ENCODE measurements at regions not wholly inside any gene's neighbourhood (a gene's known extent, or its start where the extent isn't known, plus 50 kb on each side); places are given as distances from the start of the nearest gene placed in this dataset.

DNA sequence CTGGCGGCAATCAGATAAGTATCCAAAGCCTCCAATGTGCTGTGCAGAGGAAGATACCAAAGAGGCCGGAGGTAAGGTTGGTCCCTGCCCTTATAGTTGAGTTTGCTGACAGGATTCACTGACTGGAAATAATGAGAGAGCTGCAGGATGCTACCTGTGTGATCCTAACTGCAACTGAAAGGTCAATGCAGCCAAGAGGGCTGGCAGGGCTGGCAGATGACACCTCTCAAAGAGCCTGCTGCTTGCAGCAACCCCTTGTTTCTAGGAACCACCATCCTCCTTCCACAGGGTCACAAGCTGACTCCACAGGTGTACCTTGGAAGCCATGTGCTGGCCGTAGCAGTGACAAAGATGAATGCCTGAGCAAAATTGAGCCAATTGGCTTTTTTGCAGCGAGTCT is 348.1 kb downstream of the DDX10 start:
- Histone ChIP-seq H3K27me3 (ENCODE audit: control insufficient read depth, insufficient read depth, low read length) (no peaks in the 10 kb centered on the region), H3K27ac (ENCODE audit: low read length) (no peak overlapping the region), H3K36me3 (ENCODE audit: control insufficient read depth, insufficient read depth, low read length) (no peaks in the 10 kb centered on the region), H3K4me1 (ENCODE audit: control insufficient read depth, insufficient read depth, low read length) (no peaks in the 10 kb centered on the region), H3K4me3 (ENCODE audit: low read length) (no peak overlapping the region), H3K9me3 (ENCODE audit: control insufficient read depth, insufficient read depth, low read length) (no peaks in the 10 kb centered on the region)
- 93% methylated on average over 4 of the region's 4 CpGs for WGBS (ENCODE audit: insufficient coverage)
- DNase-seq = no peak
- intact Hi-C loops (cut with micrococcal nuclease) = no loop called here
- Mint-ChIP-seq H3K9me3 (peaks cover 0 to 2% of the 10 kb centered on the region in 2 donors), H3K27ac (no peak overlapping the region), H3K36me3 (no peaks in the 10 kb centered on the region), H3K4me1 (peaks cover 0 to 3% of the 10 kb centered on the region in 2 donors), H3K4me3 (no peak overlapping the region), H3K27me3 (ENCODE audit: low read depth in 2 of 2) (peaks cover 0 to 5% of the 10 kb centered on the region in 2 donors)
- no peak for ATAC-seq
- TF ChIP-seq, protein P1, sequence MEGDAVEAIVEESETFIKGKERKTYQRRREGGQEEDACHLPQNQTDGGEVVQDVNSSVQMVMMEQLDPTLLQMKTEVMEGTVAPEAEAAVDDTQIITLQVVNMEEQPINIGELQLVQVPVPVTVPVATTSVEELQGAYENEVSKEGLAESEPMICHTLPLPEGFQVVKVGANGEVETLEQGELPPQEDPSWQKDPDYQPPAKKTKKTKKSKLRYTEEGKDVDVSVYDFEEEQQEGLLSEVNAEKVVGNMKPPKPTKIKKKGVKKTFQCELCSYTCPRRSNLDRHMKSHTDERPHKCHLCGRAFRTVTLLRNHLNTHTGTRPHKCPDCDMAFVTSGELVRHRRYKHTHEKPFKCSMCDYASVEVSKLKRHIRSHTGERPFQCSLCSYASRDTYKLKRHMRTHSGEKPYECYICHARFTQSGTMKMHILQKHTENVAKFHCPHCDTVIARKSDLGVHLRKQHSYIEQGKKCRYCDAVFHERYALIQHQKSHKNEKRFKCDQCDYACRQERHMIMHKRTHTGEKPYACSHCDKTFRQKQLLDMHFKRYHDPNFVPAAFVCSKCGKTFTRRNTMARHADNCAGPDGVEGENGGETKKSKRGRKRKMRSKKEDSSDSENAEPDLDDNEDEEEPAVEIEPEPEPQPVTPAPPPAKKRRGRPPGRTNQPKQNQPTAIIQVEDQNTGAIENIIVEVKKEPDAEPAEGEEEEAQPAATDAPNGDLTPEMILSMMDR (IDR thresholded peaks at IDR 0.05) = no peak

DNA sequence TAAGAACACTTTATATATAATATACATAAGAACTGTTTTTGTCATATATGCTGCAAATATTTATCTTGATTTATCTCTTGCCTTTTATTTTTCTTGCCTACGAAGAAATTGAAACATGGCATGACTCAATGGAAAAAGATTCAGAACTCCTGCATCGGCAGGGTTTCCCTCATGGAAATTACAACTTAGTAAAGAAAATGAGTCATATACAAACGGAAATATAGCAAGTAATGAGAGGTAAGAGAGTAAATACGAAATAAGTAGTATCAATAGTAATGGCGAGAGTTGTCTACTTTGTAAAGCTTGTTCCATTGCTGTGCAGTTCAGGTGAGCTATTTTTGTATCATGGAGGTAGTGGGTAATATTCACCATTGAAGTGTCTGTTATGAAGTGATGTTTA is 350.4 kb downstream of the DDX10 start:
- WGBS (ENCODE audit: insufficient coverage) = 84% methylated on average over 5 of the region's 5 CpGs
- intact Hi-C loops (cut with micrococcal nuclease) = no loop called here

GRCh38 chr11:109016724-109017123 is 351.9 kb downstream of the DDX10 start:
- H3K27me3 ChIP-seq (ENCODE audit: control insufficient read depth, insufficient read depth, low read length) = no peaks in the 10 kb centered on the region

More for the DNA sequence above, 350.4 kb downstream of the DDX10 start:
- no peaks in the 10 kb centered on the region for H3K9me3 ChIP-seq (ENCODE audit: control insufficient read depth, insufficient read depth, low read length)
- peaks cover 8% of the 10 kb centered on the region for H3K4me1 ChIP-seq (ENCODE audit: control insufficient read depth, insufficient read depth, low read length)
- no peaks in the 10 kb centered on the region for H3K27me3 ChIP-seq (ENCODE audit: control insufficient read depth, insufficient read depth, low read length)
- no peak overlapping the region for H3K4me3 ChIP-seq (ENCODE audit: low read length)
- TF ChIP-seq, protein P1 (IDR thresholded peaks at IDR 0.05) = no peak
- ATAC-seq (no peak), DNase-seq (no peak)
- Mint-ChIP-seq H3K27me3 (ENCODE audit: low read depth in 2 of 2) (peaks cover 0 to 6% of the 10 kb centered on the region in 2 donors), H3K36me3 (no peaks in the 10 kb centered on the region), H3K9me3 (no peaks in the 10 kb centered on the region), H3K27ac (no peak overlapping the region), H3K4me1 (peaks cover 13 to 20% of the 10 kb centered on the region in 2 donors), H3K4me3 (no peak overlapping the region)
- H3K36me3 ChIP-seq (ENCODE audit: control insufficient read depth, insufficient read depth, low read length) = no peaks in the 10 kb centered on the region
- H3K27ac ChIP-seq (ENCODE audit: low read length) = no peak overlapping the region

GRCh38 chr11:109017489-109017888 is 352.6 kb downstream of the DDX10 start:
- DNase-seq (no peak), ATAC-seq (no peak)
- Mint-ChIP-seq H3K27ac (no peak overlapping the region), H3K4me1 (peaks cover 18 to 20% of the 10 kb centered on the region in 2 donors), H3K4me3 (no peak overlapping the region), H3K27me3 (ENCODE audit: low read depth in 2 of 2) (peaks cover 0 to 6% of the 10 kb centered on the region in 2 donors), H3K9me3 (no peaks in the 10 kb centered on the region), H3K36me3 (no peaks in the 10 kb centered on the region)
- H3K9me3 ChIP-seq (ENCODE audit: control insufficient read depth, insufficient read depth, low read length) = no peaks in the 10 kb centered on the region
- H3K27ac ChIP-seq (ENCODE audit: low read length) = no peak overlapping the region
- H3K4me1 ChIP-seq (ENCODE audit: control insufficient read depth, insufficient read depth, low read length) = peaks cover 8% of the 10 kb centered on the region
- no peaks in the 10 kb centered on the region for H3K27me3 ChIP-seq (ENCODE audit: control insufficient read depth, insufficient read depth, low read length)
- 92% methylated on average over 5 of the region's 6 CpGs for WGBS (ENCODE audit: insufficient coverage)
- no peaks in the 10 kb centered on the region for H3K36me3 ChIP-seq (ENCODE audit: control insufficient read depth, insufficient read depth, low read length)
- TF ChIP-seq, protein P1 (IDR thresholded peaks at IDR 0.05) = no peak
- H3K4me3 ChIP-seq (ENCODE audit: low read length) = no peak overlapping the region
- intact Hi-C loops (cut with micrococcal nuclease) = no loop called here

More at GRCh38 chr11:109016724-109017123, 351.9 kb downstream of the DDX10 start:
- Histone ChIP-seq H3K36me3 (ENCODE audit: control insufficient read depth, insufficient read depth, low read length) (no peaks in the 10 kb centered on the region), H3K4me3 (ENCODE audit: low read length) (no peak overlapping the region), H3K9me3 (ENCODE audit: control insufficient read depth, insufficient read depth, low read length) (no peaks in the 10 kb centered on the region), H3K4me1 (ENCODE audit: control insufficient read depth, insufficient read depth, low read length) (peaks cover 8% of the 10 kb centered on the region), H3K27ac (ENCODE audit: low read length) (no peak overlapping the region)
- H3K36me3 Mint-ChIP-seq = no peaks in the 10 kb centered on the region
- H3K4me1 Mint-ChIP-seq = peaks cover 17 to 20% of the 10 kb centered on the region in 2 donors
- H3K9me3 Mint-ChIP-seq = no peaks in the 10 kb centered on the region
- TF ChIP-seq, protein P1 (IDR thresholded peaks at IDR 0.05) = no peak
- no peak overlapping the region for H3K27ac Mint-ChIP-seq
- no peak overlapping the region for H3K4me3 Mint-ChIP-seq
- DNase-seq (no peak), ATAC-seq (no peak)
- peaks cover 0 to 6% of the 10 kb centered on the region in 2 donors for H3K27me3 Mint-ChIP-seq (ENCODE audit: low read depth in 2 of 2)
- intact Hi-C loops (cut with micrococcal nuclease) = no loop called here
- WGBS (ENCODE audit: insufficient coverage) = 67% methylated on average over 1 of the region's 1 CpG

Measured in natural killer cell (primary cell).